NOMO-1 (cell line): ENCODE measurements at regions not wholly inside any gene's neighbourhood (a gene's known extent, or its start where the extent isn't known, plus 50 kb on each side); places are given as distances from the start of the nearest gene placed in this dataset.

Experiments
- DNase-seq, 2 experiments: peaks; one replicate each; lab custom pipeline; 2025; ENCODE audit not compliant: unreplicated experiment in 2 of 2; lab: John Stamatoyannopoulos, UW

GRCh38 chr3:79848876-79849275 lies 81.1 kb upstream of the ROBO1 start:
- DNase-seq = no peak

GRCh38 chr3:79847928-79848327 lies 80.1 kb upstream of the ROBO1 start:
- no peak for DNase-seq

- DNase-seq = no peak
Measured at GRCh38 chr3:79846148-79846933, 78.5 kb upstream of the ROBO1 start.

GRCh38 chr3:79845546-79845945 lies 77.7 kb upstream of the ROBO1 start:
- no peak for DNase-seq

GRCh38 chr3:79844176-79844575 lies 76.4 kb upstream of the ROBO1 start:
- DNase-seq = no peak

GRCh38 chr3:79843180-79843579 lies 75.4 kb upstream of the ROBO1 start:
- DNase-seq = no peak

- no peak for DNase-seq
Measured at GRCh38 chr3:79835701-79836100, 67.9 kb upstream of the ROBO1 start.

GRCh38 chr3:79824166-79824565 lies 56.4 kb upstream of the ROBO1 start:
- no peak for DNase-seq

- no peak for DNase-seq
Measured at GRCh38 chr3:79822076-79822475, 54.3 kb upstream of the ROBO1 start.

GRCh38 chr3:79820089-79820488 lies 52.3 kb upstream of the ROBO1 start:
- DNase-seq = no peak

- DNase-seq = no peak
Measured at GRCh38 chr3:79818015-79818414, 50.2 kb upstream of the ROBO1 start.
